ENCODE measurements at regions not wholly inside any gene's neighbourhood (a gene's known extent, or its start where the extent isn't known, plus 50 kb on each side); places are given as distances from the start of the nearest gene placed in this dataset.

GRCh38 chr9:89791754-89792153 is 186.9 kb downstream of the GADD45G start (continued):
- TF ChIP-seq NKRF (conservative IDR thresholded peaks at IDR 0.05) (no peak), HSF1 (IDR thresholded peaks at IDR 0.05; ENCODE audit: low read depth, low read length) (no peak), ZZZ3 (IDR thresholded peaks at IDR 0.05; ENCODE audit: control insufficient read depth, insufficient read length, low read depth) (no peak)

DNA sequence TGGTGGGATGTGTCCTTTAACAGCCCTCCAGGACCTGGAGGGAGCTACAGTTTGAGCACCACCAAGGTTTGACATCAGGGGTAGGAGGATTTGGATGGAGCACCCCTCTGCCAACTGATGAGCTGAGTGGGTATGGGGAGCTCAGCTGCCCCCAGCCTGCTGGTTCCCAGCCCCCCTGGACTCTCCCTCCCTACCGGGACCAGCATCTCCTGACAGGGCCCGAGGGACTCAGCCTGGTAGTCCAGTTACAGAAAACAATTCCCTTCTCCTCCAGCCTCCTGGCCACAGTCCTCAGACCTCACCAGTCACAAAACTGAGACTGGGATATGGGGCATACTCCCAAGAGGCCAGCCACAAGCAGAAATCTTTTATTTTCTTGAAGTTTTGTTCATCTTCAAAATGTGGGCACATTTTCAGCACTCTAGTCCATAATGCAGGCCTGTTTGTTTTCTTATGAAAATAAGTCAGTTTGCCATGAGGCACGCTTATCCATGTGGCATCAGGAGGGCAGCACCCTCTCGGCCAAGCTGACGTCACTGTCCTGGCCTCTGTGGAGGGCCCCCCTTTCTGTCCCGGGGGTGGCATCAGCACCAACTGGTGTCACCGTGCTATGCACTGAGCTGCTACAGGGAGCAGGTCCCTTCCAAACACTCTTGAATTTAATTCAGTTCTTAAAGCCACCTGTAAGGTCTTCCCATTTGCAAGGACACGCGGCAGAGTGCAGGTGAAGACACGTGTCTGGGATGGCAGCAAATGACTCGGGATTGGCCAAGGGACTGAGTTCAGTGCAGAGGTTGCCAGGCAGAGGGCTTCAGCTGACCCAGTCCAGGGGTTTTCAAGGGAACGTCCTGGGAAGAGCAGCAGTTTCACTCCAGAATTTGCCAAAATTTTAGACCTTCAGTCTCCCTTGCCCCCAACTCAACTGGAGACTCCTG is 187.6 kb downstream of the GADD45G start:
- Histone ChIP-seq H3K27me3 (replicated peaks in 1 of 2; ENCODE audit: control insufficient read depth in 2 of 2, insufficient read depth in 2 of 2, low read length in 1 of 2) (peaks cover 0 to 3% of the 10 kb centered on the region in 2 experiments; a peak in 1 of 4 replicates), H3K4me1 (ENCODE audit: control insufficient read depth, insufficient read depth, low read length) (no peaks in the 10 kb centered on the region), H3K4me2 (ENCODE audit: control insufficient read depth, insufficient read depth) (no peak overlapping the region), H3K79me2 (ENCODE audit: control insufficient read depth, insufficient read depth, low read length) (no peaks in the 10 kb centered on the region), H2AFZ (ENCODE audit: control insufficient read depth, low read depth, low read length) (no peak overlapping the region), H3K9ac (ENCODE audit: control insufficient read depth, insufficient read depth, low read length) (no peak overlapping the region), H3K9me3 (replicated peaks; ENCODE audit: control insufficient read depth, insufficient read depth, low read length) (no peaks in the 10 kb centered on the region), H3K36me3 (ENCODE audit: control insufficient read depth in 2 of 2, insufficient read depth in 2 of 2, low read length in 1 of 2) (no peaks in the 10 kb centered on the region), H4K20me1 (ENCODE audit: control insufficient read depth, insufficient read depth) (no peaks in the 10 kb centered on the region), H3K27ac (ENCODE audit: control insufficient read depth, insufficient read depth) (no peak overlapping the region), H3K4me3 (no peak overlapping the region)
- BruUV-seq (replicated peaks): no TSS peak
- FAIRE-seq: no peak
- ATAC-seq: no peak
- DNase-seq (ENCODE audit: low read depth, low spot score): no peak
- ChIA-PET RAD21 (ENCODE audit: unreplicated experiment) (no interaction called here), CTCF (no interaction called here), SMC1A (ENCODE audit: uncharacterized antibody, unreplicated experiment) (interaction anchor here (1.4 to 2.9 kb wide), 2 partner anchors 17 to 24 kb away, joined by 4 to 8 read pairs; no protein-coding TSS in a partner anchor), POLR2A (no interaction called here)
- TF ChIP-seq SUPT20H (IDR thresholded peaks at IDR 0.05; ENCODE audit: borderline replicate concordance, control insufficient read depth, low read depth, low read length): no peak
- no peak for TF ChIP-seq IKZF2 (IDR thresholded peaks at IDR 0.05)
- TF ChIP-seq, protein P1, sequence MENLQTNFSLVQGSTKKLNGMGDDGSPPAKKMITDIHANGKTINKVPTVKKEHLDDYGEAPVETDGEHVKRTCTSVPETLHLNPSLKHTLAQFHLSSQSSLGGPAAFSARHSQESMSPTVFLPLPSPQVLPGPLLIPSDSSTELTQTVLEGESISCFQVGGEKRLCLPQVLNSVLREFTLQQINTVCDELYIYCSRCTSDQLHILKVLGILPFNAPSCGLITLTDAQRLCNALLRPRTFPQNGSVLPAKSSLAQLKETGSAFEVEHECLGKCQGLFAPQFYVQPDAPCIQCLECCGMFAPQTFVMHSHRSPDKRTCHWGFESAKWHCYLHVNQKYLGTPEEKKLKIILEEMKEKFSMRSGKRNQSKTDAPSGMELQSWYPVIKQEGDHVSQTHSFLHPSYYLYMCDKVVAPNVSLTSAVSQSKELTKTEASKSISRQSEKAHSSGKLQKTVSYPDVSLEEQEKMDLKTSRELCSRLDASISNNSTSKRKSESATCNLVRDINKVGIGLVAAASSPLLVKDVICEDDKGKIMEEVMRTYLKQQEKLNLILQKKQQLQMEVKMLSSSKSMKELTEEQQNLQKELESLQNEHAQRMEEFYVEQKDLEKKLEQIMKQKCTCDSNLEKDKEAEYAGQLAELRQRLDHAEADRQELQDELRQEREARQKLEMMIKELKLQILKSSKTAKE (IDR thresholded peaks at IDR 0.05; ENCODE audit: low read depth, poor library complexity, severe bottlenecking): no peak
- WGBS (ENCODE audit: insufficient coverage, insufficient replicate concordance, low lambda C conversion rate, missing lambda C conversion rate): 32% methylated on average over 12 of the region's 12 CpGs
- intact Hi-C loops (cut with micrococcal nuclease; ENCODE audit: unreplicated experiment) (no loop called here), in situ Hi-C loops (cut with MboI) (no loop called here)
